AG10803 (cell line): ENCODE measurements at regions not wholly inside any gene's neighbourhood (a gene's known extent, or its start where the extent isn't known, plus 50 kb on each side); places are given as distances from the start of the nearest gene placed in this dataset.
"Not testable (repeated sequence)": the region's sequence is repeated elsewhere in the genome, so short reads cannot be mapped to it uniquely, and the experiment has no call there.

ENCODE experiments used
- DNase-seq: peaks from one replicate; pipeline ENCODE4 v3.0.0; 2010; ENCODE audit warnings: low read depth
- H3K4me3 ChIP-seq: 2 replicates; pipeline ENCODE4 v1.5.1; 2011; ENCODE audit warnings: mild to moderate bottlenecking, low read length, control low read depth
- TF ChIP-seq, protein P1 (sequence below): conservative IDR thresholded peaks from 2 replicates; pipeline ENCODE4 v1.5.1; 2011; ENCODE audit warnings: mild to moderate bottlenecking, low read length, control low read depth, inconsistent platforms

- H3K4me3 ChIP-seq: no peak overlapping the region
- TF ChIP-seq, protein P1, sequence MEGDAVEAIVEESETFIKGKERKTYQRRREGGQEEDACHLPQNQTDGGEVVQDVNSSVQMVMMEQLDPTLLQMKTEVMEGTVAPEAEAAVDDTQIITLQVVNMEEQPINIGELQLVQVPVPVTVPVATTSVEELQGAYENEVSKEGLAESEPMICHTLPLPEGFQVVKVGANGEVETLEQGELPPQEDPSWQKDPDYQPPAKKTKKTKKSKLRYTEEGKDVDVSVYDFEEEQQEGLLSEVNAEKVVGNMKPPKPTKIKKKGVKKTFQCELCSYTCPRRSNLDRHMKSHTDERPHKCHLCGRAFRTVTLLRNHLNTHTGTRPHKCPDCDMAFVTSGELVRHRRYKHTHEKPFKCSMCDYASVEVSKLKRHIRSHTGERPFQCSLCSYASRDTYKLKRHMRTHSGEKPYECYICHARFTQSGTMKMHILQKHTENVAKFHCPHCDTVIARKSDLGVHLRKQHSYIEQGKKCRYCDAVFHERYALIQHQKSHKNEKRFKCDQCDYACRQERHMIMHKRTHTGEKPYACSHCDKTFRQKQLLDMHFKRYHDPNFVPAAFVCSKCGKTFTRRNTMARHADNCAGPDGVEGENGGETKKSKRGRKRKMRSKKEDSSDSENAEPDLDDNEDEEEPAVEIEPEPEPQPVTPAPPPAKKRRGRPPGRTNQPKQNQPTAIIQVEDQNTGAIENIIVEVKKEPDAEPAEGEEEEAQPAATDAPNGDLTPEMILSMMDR: no peak
- DNase-seq: no peak
Observed at GRCh38 chr9:32882705-32883104, 99.4 kb downstream of the TMEM215 start.

DNA sequence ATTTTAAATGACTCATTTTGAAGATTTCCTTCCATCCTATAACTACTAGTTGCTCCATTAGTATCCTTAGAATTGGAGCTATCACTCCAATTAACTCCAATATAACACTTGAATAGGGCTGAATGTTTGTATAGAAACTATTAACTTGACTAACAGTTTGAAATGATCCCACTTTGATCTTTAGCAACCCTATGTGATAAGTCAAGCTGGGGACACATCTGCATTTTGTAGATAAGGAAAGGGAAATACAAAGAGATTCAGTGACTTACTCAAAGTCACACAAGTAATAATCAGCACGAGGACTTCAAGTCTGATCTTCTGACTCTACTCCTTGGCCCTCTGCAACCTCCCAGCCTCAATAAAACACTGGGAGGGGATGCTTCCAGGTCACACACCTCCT lies 101.1 kb downstream of the TMEM215 start:
- H3K4me3 ChIP-seq: no peak overlapping the region
- no peak for DNase-seq
- TF ChIP-seq, protein P1: no peak

DNA sequence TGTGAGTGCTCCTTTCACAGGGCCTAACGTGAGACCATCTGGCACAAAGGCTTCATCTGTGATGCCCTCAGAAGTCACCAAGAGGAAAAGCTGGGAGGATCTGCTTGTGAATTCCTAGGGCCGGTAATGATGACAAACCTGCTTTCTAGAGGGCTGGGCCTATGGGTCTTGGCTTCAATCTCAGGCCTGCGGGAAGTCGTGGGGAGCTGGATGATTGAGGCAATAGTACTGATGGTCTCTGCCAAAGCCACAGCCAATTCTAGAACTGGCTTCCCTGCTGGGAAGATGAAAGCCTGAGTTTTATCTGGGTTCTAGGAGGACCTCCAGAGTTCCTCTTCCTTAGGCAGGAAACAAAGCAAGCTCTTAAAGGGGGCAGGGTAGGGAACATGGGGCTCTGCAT lies 102.7 kb downstream of the TMEM215 start:
- DNase-seq: no peak
- H3K4me3 ChIP-seq: no peak overlapping the region
- TF ChIP-seq, protein P1: no peak

DNA sequence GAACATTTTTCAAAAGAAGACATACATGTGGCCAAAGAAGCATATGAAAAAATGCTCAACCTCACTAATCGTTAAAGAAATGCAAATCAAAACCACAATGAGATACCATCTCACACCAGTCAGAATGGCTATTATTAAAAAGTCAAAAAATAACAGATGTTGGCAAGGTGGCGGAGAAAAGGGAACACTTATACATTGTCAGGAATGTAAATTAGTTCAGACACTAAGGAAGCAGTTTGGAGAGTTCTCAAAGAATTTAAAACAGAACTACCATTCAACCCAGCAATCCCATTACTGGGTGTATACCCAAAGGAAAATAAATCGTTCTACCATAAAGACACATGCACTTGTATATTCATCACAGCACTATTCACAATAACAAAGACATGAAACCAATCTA lies 106.9 kb downstream of the APTX start:
- DNase-seq, H3K4me3 ChIP-seq: not testable (repeated sequence)

DNA sequence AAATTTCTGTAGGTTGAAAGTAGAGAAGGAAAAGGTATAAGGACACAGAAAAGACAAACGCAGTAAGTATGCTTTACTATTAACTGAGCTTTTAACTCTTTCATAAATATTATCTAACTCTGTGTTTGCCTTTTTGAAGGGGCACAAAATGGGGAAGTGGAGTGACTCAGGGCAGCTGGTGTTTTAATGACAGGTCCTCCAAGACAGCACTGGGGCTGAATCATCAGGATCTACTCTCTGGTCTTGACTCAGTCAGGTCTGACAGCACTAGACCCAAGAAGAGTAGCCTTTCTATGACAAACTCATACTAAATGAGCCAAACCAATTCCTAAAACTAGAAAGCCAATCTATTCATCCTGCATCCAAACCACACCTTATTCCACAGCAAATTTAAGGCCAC lies 102.2 kb downstream of the APTX start:
- DNase-seq: peak; percentile 22
- TF ChIP-seq, protein P1: no peak
- no peak overlapping the region for H3K4me3 ChIP-seq

- no peak for DNase-seq
- no peak overlapping the region for H3K4me3 ChIP-seq
- TF ChIP-seq, protein P1: no peak
Observed at GRCh38 chr9:32899761-32900160, 101.7 kb downstream of the APTX start.

- no peak overlapping the region for H3K4me3 ChIP-seq
- TF ChIP-seq, protein P1: no peak
- DNase-seq: no peak
Observed at GRCh38 chr9:32906213-32906612, 95.2 kb downstream of the APTX start.

- no peak overlapping the region for H3K4me3 ChIP-seq
- no peak for DNase-seq
- TF ChIP-seq, protein P1: no peak
Observed at GRCh38 chr9:32915802-32916201, 85.6 kb downstream of the APTX start.
